Fibroblast of skin of right quadriceps (primary cell): ENCODE measurements at regions not wholly inside any gene's neighbourhood (a gene's known extent, or its start where the extent isn't known, plus 50 kb on each side); places are given as distances from the start of the nearest gene placed in this dataset.
"Not testable (repeated sequence)": the region's sequence is repeated elsewhere in the genome, so short reads cannot be mapped to it uniquely, and the experiment has no call there.

Experiments
- DNase-seq: peaks from one replicate; pipeline ENCODE4 v3.0.0-alpha.2; 2013

DNA sequence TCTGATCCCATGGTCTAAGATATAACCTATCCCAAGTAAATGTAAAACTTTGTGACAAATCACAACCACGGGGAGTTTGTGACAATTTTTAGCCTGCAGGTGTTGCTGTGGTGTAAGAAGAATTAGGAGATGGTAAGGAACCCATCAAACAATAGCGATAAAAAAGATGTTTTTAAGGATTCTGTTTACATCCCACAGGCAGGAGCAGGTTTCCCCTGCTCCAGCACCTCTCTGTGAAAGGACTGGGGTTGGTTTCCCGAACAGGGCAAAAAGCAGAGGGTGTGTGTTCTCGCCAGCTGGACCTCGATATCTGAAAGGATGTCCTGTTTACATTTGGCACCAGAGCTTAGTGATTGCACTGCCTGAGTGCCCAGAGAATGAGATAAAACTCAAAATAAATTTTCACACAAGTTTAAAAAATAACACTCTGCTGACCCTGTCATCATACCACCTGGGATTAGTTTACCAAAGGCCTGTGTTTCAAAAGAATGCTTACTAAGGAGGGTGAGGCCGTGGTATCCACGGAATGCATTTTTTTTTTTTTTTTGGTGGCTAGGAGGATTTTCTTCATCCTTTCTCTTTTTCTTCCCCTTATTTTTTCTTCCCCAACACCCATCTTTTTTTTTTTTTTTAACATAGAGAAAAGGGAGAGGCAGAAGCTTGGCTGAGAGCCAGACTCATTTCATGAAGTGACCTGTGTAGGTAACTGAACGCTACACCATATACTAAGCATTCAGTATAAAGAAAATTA, 151.8 kb upstream of the DPH6 start:
- DNase-seq = peak; percentile 71

DNA sequence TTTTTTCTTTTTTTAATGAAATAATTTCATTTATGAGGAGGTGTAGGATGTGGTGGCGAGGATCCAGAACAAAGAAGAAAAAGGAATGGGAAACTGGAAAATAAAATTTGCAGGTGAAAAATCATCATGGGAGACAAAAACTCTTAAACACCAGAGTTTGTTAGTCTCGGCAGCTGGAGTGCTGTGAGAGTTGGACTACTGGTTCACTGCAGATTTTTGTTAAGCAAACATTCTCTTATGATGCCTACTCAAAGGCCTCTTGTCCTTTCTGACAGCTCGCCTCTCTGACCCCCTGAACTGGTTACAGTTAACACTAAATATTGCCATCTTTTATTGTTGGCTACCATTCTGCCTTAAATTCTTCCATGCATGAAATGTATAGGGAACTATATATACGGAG, 152.4 kb upstream of the DPH6 start:
- DNase-seq = no peak

DNA sequence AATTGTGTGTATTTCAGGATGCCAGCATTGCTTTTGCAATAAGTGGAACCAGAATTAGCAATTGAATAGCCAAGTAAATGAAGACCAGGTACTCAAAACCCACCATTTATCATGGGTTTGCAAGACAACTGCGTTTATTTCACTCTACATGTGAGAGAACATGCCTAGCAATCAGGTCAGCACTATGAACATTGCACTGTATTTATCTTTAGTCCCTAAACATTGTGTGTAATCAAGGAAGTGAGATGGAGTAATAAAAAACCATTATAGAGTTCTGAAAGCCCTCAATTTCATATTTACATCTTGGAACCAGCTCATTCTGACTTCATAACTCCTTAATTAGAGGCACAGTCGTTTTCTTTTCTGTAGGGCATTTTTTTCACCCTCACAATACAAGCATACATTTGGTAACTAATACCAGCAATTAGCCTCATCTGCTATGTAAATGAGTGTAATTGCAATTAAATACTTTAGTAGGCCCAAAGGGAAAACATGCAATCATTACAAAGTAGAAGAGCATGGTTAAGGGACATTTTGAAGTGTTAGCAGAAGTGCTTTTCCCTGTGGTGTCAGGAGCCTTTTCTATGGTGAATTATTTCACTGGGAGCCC, 153.1 kb upstream of the DPH6 start:
- DNase-seq = no peak

DNA sequence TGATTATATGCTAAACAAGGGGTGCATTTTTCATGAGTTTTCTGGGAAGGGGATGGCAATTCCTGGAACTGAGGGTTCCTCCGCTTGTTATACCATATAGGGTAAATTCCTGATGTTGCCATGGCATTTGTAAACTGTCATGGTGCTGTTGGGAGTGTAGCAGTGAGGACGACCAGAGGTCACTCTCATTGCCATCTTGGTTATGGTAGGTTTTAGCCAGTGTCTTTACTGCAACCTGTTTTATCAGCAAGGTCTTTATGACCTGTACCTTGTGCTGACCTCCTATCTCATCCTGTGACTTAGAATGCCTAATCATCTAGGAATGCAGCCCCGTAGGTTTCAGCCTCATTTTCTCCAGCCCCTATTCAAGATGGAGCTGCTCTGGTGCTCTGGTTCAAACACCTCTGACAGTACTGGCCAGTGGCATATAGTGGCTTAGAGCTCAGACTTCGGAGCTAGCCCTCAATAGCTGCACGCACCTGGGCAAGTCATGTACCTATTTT, 154.2 kb upstream of the DPH6 start:
- DNase-seq = not testable (repeated sequence)

DNA sequence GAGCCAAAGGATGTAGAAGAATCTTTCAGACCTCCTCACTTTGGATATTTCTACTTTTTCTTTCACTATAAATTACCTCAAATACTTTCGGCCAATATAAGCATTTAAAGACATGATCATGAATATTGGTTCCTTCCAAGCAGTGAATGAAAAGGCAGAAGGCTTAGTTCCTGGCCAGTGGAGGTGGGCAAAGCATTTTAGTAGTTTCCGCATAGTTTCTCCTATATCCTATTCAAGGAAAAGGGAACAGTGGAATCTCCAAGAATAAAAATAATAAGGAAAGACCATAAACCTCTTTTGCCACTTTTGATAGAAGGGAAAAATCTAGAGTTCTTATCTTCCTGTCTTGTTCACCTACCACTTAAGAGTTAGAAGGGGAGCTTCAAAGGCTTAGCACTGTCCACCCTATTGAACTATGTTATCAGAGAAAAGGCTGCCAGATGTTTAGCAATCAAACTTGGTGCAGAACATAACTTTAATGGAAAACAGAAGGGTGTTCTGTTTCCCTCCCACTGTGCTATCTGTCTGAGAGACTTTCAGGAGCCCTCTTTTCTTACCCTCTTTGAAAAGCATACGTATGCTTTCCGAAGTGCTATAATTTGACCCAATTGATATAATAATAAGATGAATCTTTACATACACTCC, 155.6 kb upstream of the DPH6 start:
- DNase-seq = no peak

DNA sequence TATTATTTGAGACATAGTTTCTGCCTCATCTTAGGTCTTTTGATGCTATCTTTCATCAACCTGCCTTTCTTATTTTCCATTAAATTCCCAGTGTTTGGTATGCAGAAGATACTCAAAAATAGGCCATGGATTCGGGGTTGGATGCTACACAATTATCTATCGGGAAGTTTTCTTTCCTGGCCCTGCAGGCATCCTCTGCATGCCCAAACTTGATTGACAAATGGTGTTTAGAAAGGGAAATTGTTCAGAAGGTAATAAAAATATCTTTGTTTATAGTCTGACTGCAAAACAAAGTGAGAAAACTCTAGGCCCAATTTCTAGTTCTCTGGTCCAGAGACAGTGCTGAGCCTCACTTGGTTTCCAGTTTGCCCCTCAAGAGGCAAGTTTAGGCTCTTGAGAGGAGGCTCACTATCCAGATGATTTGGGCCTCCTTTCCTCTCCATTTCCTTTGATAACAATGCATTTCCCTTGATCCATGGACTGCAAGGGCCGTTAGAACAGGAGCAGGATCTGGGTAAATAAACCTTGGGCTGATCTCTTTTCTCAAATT, 157.1 kb upstream of the DPH6 start:
- no peak for DNase-seq

DNA sequence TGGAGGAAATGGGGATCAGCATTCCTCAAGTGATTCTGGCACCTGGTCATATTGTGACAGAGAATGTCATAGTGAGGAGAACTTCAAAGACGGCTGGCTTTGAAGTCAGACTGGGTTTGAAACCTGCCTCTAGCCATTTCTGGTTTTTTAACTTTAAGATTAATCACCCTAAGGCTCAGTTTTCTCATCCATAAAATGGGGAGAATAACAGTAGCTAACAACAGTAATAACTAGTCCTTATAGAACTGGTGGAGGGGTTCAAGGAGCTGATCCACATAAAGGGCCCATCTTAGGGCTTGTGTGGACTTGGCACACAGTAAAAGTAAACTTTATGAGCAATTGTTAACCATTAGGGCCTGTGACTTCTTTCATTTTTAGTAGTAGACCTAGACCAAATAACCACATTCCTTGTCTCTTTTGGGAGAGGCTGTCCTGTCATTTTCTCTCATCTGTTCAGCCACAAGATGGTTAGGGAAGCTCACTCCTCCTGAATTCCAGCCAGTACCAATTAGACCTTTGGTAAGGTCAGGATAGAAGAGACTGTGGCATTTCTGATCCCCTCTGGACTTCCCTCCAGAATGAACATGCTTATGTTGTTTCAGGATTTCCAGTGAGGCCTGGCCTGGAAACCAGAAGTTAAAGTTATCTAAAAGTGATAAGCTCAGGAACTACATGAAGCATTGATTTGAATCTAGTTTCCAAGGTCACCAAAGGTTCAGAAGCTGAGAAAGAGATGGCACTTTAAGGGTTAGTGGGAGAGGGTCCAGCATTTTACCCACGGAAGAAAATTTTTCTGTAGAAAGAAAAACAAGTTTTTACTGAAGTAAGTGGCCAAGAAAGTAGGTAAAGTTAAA, 159.3 kb upstream of the DPH6 start:
- DNase-seq = no peak

DNA sequence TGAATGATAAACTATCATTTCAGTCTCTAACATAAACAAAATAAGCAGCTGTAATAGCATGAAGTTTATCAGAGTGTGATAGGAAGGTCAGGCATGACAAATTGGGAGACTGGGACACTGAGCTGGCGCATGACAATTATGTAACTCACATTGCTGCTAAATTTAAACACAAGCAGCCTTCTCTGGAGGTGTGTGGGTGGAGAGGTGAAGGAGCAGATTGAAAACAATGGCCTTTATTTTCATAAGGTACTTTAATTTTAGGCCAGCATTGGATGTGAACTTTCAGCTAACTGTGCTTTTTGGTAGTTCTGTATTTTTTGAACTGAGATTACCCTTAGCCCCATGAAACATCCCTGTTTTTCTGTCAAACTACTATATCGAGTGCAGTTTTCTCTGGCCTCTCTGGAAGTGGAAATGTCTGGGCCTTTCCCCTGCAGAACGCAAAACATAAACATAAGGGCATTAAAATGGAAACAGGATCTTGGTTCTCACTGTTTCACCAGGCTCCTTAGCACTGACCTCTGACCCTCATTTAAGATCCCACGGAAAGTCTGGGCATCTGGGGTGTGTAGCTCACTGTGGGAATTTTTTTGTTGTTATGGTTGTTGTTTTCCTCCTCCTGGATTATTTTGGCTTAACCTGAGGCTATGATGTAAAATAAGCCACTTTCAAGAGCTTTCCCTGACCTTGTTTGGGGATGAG, 160.1 kb upstream of the DPH6 start:
- peak; percentile 11 for DNase-seq

DNA sequence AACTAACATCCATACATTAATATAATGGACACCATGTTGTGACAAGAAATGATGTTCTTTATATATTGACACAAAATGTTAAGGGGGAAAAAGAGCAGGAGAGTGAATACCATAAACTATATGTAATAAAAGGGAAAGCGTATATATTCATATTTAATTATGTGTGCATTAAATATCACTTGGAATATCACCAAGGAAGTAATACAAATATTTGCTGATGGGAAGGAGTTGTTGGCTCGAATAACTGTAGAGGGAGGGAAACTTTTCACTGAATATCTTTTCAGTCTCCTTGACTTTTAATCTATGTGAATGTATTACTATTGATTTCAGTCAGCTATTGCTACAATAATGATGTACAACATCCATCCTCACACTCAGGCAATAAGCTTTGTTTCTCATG, 167.0 kb upstream of the DPH6 start:
- no peak for DNase-seq

DNA sequence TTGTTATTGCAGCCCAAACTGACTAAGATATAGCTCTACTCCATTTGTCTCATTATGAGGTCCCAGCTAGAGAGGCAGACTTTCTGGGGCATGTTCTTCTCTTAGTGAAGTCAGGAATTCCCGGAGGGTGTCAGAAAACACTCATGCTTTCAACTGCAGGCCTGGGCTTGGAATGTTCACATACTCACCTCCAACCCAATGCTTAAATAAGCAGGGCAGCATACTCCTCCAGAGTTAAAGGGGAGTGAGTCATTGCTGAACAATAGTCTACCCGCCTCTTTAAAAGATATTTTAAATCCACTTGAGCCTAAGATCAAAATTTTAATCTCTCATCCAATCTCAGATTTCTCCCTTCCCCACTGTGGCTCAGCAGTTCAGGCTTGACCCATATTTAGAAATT, 167.8 kb upstream of the DPH6 start:
- DNase-seq = peak; percentile 51

DNA sequence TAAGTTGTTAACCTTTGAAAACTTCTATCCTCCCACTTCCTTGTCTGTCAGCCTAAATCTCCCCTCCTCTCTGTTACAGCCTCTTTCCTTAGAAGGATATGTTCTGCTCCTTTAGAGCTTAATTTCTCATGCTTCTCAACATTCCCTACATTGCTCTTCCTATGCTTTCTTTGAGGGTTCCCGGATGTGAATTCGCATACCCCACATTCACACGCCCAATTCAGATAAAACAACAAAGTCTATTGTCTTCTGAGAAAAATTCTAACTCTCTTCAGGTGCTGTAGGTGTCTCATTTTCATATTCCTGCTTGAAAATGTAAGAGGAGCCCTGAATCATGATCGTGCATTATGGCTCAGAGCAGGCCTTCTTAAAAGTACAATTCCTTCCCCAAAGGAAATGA, 171.8 kb upstream of the DPH6 start:
- no peak for DNase-seq

DNA sequence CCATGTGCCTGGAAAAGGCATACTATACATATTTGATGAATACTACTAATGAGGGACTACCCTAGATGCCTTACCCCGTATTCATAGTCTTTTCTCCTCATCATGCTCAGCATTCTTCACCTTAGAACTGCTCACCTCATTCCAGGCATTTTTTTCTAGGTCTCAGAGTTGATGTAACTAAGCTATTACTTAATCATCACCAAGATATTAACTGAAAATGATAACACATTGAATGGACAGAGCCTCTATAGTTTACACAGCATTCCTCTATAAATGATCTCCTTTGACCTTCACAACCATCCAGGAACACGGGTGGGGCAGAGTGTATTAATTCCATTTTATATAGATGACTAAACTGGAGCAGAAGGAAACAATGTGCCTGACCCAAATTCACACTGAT, 174.1 kb upstream of the DPH6 start:
- DNase-seq = peak; percentile 57

DNA sequence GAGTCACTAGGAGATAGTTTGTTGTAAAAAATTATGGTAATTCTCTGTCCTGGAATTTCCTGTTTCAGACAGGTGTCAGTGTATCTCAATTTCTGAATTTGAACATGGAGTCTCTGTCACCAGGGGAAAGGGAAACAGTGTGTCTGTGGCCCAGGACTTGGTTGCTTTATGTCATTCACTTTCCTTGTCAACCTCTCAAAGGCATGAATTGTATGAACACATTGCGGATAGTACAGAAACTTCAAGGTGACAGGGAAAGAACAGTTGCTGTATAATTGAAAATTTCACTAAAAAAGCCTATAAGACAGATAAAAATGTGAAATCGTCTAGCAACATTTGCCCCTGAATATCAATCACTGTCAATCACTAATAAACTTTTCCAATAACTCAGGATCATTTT, 175.0 kb upstream of the DPH6 start:
- DNase-seq = no peak

DNA sequence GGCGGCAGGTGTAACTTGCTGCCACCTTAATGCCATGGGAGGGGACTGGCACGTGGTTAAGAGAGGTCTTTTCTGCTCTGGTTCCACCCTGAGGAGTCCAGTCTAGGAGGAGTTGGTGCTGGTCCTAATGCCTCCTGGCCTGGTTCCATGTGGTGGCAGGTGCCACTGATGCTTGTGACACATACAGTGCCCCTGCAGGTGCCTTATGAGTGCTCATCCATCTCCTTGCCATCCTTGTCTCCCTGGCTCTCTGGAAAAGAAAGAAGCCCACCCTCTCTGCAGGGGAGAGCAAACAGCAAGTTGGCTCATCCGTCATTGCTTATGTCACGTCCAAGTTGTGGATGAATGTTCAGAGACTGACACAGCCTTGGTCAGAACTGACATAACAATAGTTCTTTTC, 175.8 kb upstream of the DPH6 start:
- no peak for DNase-seq

DNA sequence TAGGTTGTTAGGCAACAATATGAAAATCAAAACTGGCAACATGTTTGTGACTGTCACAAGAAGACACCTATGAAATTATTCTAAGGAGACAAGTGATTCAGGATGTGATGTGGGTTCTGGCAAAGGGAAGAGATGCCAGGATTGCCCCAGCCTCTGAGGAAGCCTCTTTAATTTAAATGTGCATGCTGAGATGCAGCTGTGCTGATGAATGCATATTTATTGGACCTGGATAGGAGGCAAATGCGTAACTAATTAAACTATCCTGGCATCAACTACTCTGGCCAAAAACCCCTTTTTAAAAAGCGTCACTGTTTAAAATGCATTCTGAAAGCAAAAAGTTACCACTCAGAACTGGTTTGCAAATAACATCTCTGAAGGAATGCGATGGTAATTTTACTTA, 176.5 kb upstream of the DPH6 start:
- no peak for DNase-seq

DNA sequence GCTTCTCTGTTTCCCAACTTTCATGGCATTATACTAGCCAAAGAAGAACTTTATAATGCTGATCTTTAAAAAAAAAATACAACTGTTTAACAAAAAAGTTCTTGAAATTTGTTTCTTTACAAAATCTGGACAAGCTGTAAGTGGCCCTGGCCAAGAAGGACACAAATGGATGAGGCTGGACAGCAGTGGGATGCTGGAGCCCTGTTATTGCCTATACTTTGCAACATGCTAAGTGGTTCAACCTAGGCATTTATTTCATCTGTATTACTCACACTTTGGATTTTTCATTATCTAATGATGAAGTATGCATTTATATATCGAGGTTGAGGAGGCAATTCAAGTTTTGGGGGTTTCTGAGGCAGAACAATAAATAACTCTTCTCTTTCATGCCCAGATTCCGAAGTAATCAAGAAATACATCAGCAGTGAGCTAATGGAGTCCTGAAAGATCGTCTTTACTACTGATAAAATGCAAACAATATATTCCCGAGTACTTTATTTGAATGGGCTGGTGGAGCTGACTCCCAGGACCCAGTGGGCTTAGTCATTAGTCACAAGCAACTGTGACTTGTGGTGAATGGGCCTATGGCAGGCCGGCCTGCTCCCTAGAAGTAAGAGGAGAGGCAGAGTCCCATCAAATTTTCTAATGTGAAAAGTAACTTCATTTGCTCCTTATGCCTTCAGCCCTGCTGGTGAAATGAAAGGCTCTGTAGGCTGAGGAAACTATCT, 177.3 kb upstream of the DPH6 start:
- DNase-seq = no peak

DNA sequence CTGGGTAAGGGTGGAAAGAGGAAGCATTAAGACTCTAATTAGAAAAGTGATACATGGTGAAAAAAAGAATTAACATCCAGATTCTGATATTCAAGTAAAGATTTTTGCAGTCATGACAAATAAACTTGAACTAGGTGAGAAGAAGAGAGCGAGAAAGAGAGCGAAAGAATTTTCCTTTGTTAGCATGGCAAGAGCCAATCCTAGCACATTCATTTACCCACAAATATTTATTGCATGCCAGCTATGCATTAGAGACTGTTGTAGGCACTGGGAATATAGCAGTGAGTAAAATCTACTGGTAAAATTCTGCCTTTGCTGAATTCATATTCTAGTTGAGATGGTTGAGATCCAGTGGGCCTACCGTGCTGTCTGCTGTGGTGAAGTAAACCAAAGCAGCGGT, 177.9 kb upstream of the DPH6 start:
- peak; percentile 50 for DNase-seq

DNA sequence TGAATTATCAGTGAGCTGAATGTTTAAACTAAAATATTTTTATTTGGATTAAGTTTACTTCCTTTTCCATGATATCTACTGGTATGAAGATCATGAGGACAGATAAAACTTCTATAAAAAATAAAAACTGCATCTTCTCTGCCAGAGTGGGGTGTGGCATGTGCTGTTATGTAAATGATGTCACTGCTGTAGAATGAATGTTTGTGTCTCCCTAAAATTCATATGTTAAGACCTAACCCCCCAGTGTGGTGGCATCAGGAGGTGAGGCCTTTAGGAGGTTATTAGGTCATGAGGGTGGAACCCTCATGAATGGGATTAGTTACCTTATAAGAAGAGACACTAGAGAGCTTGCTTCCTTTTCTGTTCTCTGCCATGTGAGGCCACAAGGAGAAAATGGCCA, 178.7 kb upstream of the DPH6 start:
- no peak for DNase-seq

DNA sequence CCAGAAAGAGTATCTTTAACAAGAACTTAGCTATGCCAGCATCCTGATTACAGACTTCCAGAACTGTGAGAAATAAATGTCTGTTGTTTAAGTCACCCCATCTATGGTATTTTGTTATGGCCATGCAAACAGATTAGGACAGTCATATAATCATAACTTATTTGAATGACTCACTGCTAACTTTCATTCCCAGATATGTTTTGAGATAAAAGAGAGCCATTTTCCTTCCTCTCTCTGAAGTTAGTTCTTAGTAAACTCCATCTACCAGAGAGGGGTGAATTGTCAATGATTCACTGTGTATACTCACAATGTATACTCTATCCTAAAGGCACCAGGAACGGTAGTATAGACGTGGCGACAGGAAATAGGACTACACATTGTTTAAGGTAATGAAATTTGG, 179.4 kb upstream of the DPH6 start:
- peak; percentile 81 for DNase-seq

DNA sequence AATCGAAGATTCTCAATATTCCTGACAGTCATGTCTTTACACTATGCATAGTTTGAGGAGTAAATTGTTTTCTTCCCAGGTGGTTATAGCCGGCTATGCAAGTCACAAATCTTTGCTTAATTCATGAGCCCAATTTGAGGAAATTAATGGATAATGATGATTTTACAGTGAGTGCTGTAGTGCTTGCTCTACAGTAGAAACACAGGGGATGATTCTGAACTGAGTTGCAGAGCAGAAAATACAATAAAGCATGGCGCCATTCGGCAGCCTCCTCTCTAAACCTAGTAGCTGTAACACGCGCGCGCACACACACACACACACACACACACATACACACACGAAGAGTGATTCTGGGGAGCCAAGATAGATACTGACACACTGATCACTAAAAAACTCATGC, 181.7 kb upstream of the DPH6 start:
- no peak for DNase-seq

DNA sequence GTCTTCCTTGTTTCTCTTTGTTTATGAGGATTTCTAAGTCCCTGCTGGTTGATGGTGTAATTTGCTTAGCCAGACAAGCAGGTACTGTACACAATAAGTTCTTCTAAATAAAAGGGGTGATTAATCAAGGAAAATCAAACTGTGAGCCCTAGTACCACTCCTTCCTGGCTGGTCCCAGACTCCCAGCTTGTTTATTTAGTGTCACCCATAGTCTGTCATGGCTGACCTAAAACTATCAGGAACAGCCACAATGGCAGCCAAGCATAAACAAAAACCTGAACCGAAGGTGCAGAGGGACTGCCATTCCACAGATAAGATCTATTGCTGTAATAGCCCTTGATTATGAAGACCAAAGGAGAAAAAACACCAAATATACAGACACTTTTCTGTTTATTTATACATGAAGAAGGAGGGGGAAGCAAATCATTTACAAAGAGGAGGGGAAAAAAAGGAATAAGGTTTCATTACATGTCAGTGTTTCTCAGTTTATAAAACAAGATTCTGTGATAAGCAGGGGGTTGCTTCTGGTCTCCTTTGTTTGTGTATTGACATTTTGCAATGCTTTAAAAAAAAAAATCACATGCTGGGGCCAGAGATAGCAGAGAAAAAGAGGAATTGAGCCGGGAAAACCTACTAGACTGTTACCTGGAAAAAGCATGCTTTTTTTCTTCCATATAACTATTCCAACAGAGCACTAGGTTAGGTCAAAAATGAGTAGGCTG, 182.4 kb upstream of the DPH6 start:
- no peak for DNase-seq
